ENCODE measurements at regions not wholly inside any gene's neighbourhood (a gene's known extent, or its start where the extent isn't known, plus 50 kb on each side); places are given as distances from the start of the nearest gene placed in this dataset.
A peak's percentile ranks its signal among the peaks of the same experiment; 100 is the strongest.

GRCh38 chr5:74140409-74140808, 500.1 kb downstream of the ENC1 start:
- no peak for DNase-seq

GRCh38 chr5:74139589-74139988, 500.9 kb downstream of the ENC1 start:
- DNase-seq, result no peak

GRCh38 chr5:74138721-74139120, 501.8 kb downstream of the ENC1 start:
- no peak for DNase-seq

- no peak for DNase-seq
Measured at GRCh38 chr5:74136276-74136825, 504.2 kb downstream of the ENC1 start.

- no peak for DNase-seq
Measured at GRCh38 chr5:74135033-74135432, 505.5 kb downstream of the ENC1 start.

GRCh38 chr5:74132485-74132884, 506.5 kb downstream of the ARHGEF28 start:
- no peak for DNase-seq

- DNase-seq, result no peak
Measured at GRCh38 chr5:74131250-74131649, 505.3 kb downstream of the ARHGEF28 start.

- no peak for DNase-seq
Measured at GRCh38 chr5:74130155-74130897, 504.3 kb downstream of the ARHGEF28 start.

- DNase-seq, result no peak
Measured at GRCh38 chr5:74127381-74128320, 501.7 kb downstream of the ARHGEF28 start.

- no peak for DNase-seq
Measured at GRCh38 chr5:74126294-74126693, 500.3 kb downstream of the ARHGEF28 start.

GRCh38 chr5:74124826-74125225, 498.8 kb downstream of the ARHGEF28 start:
- no peak for DNase-seq

- no peak for DNase-seq
Measured at GRCh38 chr5:74123929-74124328, 497.9 kb downstream of the ARHGEF28 start.

- DNase-seq, result no peak
Measured at GRCh38 chr5:74122979-74123590, 497.1 kb downstream of the ARHGEF28 start.

- DNase-seq, result no peak
Measured at GRCh38 chr5:74122175-74122574, 496.2 kb downstream of the ARHGEF28 start.

GRCh38 chr5:74120585-74120984, 494.6 kb downstream of the ARHGEF28 start:
- DNase-seq, result no peak

- no peak for DNase-seq
Measured at GRCh38 chr5:74118071-74118470, 492.1 kb downstream of the ARHGEF28 start.

- no peak for DNase-seq
Measured at GRCh38 chr5:74116984-74117383, 491.0 kb downstream of the ARHGEF28 start.

GRCh38 chr5:74116266-74116665, 490.3 kb downstream of the ARHGEF28 start:
- DNase-seq, result peak; percentile 27

- DNase-seq, result no peak
Measured at GRCh38 chr5:74113927-74114326, 487.9 kb downstream of the ARHGEF28 start.

GRCh38 chr5:74113196-74113540, 487.2 kb downstream of the ARHGEF28 start:
- no peak for DNase-seq

GRCh38 chr5:74112372-74113195, 486.6 kb downstream of the ARHGEF28 start:
- no peak for DNase-seq

- no peak for DNase-seq
Measured at GRCh38 chr5:74111764-74112163, 485.8 kb downstream of the ARHGEF28 start.
